ENCODE measurements at regions not wholly inside any gene's neighbourhood (a gene's known extent, or its start where the extent isn't known, plus 50 kb on each side); places are given as distances from the start of the nearest gene placed in this dataset.
"Not testable (repeated sequence)": the region's sequence is repeated elsewhere in the genome, so short reads cannot be mapped to it uniquely, and the experiment has no call there.

DNA sequence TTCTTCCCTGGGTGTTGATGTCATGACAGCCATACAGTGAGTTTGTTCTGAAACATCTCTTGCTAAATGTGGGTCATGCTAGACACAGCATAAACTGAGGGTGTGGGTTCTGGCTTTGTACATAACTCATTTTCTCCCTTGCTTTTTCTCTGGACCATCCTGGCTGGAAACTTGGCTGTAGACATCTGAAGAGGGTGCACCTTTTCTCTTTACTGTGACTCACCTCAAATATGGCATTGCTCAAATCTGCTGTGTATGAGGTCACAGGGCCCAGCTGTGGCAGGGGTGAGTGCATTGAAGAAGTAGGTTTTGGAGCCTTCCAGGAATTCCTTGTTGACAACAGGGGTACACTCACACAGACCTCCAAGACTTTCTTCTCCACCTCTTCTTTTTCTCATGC, 465.5 kb upstream of the AMELY start:
- Histone ChIP-seq H3K4me1 (ENCODE audit: insufficient read depth) (no peaks in the 10 kb centered on the region), H3K27me3 (no peaks in the 10 kb centered on the region), H3K9me3 (no peaks in the 10 kb centered on the region), H3K36me3 (no peaks in the 10 kb centered on the region), H3K4me3 (no peak overlapping the region), H3K27ac (no peak overlapping the region)
- no peak for DNase-seq
- TF ChIP-seq EP300 (IDR thresholded peaks at IDR 0.05): no peak
- TF ChIP-seq POLR2A (IDR thresholded peaks at IDR 0.05): no peak
- TF ChIP-seq, protein P1, sequence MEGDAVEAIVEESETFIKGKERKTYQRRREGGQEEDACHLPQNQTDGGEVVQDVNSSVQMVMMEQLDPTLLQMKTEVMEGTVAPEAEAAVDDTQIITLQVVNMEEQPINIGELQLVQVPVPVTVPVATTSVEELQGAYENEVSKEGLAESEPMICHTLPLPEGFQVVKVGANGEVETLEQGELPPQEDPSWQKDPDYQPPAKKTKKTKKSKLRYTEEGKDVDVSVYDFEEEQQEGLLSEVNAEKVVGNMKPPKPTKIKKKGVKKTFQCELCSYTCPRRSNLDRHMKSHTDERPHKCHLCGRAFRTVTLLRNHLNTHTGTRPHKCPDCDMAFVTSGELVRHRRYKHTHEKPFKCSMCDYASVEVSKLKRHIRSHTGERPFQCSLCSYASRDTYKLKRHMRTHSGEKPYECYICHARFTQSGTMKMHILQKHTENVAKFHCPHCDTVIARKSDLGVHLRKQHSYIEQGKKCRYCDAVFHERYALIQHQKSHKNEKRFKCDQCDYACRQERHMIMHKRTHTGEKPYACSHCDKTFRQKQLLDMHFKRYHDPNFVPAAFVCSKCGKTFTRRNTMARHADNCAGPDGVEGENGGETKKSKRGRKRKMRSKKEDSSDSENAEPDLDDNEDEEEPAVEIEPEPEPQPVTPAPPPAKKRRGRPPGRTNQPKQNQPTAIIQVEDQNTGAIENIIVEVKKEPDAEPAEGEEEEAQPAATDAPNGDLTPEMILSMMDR (IDR thresholded peaks at IDR 0.05): no peak
- intact Hi-C loops (cut with DNase I): no loop called here

DNA sequence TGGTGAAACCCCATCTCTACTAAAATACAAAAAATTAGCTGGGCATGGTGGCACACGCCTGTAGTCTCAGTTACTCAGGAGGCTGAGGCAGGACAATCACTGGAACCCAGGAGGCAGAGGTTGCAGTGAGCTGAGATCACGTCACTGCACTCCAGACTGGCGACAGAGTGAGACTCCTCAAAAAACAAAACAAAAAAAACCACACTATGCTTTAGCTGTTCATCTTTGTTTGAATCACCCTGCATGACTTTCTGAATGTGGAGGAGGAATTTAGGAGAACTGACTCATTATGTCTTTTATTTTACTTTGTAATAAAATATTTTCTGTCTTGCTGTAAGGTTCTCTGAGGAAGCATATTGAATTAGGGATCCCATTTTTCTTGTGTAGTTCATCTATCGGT, 462.9 kb upstream of the AMELY start:
- H3K27me3 ChIP-seq; H3K4me3 ChIP-seq; intact Hi-C loops (cut with DNase I); H3K4me1 ChIP-seq (ENCODE audit: insufficient read depth); H3K27ac ChIP-seq; H3K36me3 ChIP-seq; DNase-seq; H3K9me3 ChIP-seq: not testable (repeated sequence)
- WGBS, 3 donors: no CpG with 5 or more reads among the region's 4 CpGs

DNA sequence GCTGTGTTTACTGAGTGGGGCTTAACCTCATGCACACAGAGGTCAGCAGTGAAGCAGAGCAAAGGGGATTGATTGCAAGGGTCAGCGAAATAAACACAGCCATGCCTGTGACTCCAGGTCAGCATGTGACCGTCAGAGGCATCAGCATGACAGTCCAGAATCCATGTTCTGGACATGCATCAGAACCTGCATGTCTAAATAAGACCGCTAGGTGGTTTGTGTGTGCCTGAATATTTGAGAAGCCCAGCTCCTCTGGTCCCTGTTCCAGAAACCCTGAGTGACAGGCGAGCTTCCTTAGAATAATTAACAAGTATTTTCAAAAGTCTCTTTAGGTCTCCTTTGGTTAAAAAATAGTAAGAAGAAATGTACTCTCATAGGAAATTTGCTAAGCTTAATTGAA, 460.4 kb upstream of the AMELY start:
- H3K27me3 ChIP-seq; H3K36me3 ChIP-seq; intact Hi-C loops (cut with DNase I); H3K27ac ChIP-seq; DNase-seq; H3K4me3 ChIP-seq; H3K9me3 ChIP-seq; H3K4me1 ChIP-seq (ENCODE audit: insufficient read depth): not testable (repeated sequence)
- WGBS, 3 donors: no CpG with 5 or more reads among the region's 4 CpGs

DNA sequence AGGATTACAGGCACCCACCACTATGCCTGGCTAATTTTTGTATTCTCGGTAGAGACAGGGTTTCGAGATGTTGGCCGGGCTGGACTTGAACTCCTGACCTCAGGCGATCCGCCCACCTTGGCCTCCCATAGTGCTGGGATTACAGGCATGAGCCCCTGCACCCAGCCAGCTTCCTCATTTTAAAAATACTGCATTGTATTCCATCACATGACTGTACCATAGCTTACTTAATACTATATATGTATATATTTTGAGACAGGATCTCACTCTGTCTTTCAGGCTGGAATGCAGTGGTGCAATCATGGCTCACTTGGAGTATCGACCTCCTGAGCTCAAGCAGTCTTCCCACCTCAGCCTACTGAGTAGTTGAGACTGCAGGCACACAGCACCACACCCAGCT, 459.5 kb upstream of the AMELY start:
- DNase-seq; H3K9me3 ChIP-seq; H3K27ac ChIP-seq; H3K4me1 ChIP-seq (ENCODE audit: insufficient read depth); H3K27me3 ChIP-seq; H3K36me3 ChIP-seq; intact Hi-C loops (cut with DNase I); H3K4me3 ChIP-seq: not testable (repeated sequence)
- WGBS, 3 donors: no CpG with 5 or more reads among the region's 6 CpGs

DNA sequence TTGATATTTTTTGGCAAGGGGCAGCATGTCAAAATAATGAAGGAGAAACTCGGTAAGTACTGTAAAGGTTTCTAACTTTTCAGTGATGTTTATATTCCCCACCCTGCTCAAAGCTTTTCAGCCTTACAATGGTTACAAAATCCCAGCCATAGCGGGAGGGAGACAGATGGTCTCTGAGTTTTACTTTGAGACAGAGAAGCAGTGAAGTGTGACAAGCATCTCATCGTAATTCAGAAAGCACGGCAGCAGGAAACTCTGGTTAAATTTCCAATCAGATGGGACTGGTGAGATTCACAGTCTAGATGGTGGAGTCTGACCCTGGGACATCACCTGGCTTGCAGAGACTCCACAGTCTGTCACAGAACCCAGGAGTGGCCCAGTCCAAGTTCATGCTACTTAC, 448.0 kb upstream of the AMELY start:
- Histone ChIP-seq H3K9me3 (no peaks in the 10 kb centered on the region), H3K36me3 (no peaks in the 10 kb centered on the region), H3K27me3 (no peaks in the 10 kb centered on the region), H3K27ac (no peak overlapping the region), H3K4me1 (ENCODE audit: insufficient read depth) (no peaks in the 10 kb centered on the region), H3K4me3 (no peak overlapping the region)
- WGBS, 3 donors: no CpG with 5 or more reads among the region's 4 CpGs
- TF ChIP-seq POLR2A (IDR thresholded peaks at IDR 0.05) (no peak), EP300 (IDR thresholded peaks at IDR 0.05) (no peak)
- TF ChIP-seq, protein P1 (IDR thresholded peaks at IDR 0.05): no peak
- intact Hi-C loops (cut with DNase I): no loop called here
- DNase-seq: no peak

DNA sequence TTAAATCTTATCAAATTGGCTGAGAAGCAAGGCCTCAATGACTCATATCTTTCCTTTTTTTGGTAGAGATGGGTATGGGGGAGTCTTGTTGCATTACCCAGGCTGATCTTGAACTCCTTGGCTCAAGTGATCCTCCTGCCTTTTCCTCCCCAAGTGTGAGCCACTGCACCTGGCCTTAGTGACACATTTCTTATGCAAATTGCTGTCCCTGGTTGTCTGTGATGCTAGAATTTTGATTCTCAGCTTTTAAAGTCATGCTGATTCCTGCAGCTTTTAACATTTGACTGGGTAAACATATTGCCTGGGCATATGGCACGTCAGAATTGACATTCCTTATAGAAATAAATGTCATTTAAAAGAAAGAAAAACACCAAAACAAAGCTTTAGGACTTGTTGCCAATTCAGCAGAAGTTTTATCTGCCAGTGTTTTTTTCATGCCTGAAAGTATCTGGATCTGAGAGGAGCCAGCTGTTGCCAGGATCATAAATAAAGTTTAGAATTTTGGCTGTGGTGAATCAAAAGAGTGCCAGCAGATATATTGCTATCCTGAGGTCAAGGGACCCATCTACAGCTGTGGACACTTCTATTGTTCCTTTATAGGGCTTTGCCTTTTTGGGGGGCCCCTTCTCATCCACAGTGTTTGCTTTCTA, 446.7 kb upstream of the AMELY start:
- H3K27ac ChIP-seq: no peak overlapping the region
- H3K4me1 ChIP-seq (ENCODE audit: insufficient read depth): no peaks in the 10 kb centered on the region
- intact Hi-C loops (cut with DNase I): no loop called here
- no peaks in the 10 kb centered on the region for H3K9me3 ChIP-seq
- no peak for DNase-seq
- no CpG with 5 or more reads among the region's 1 CpG for WGBS, 3 donors
- no peak overlapping the region for H3K4me3 ChIP-seq
- TF ChIP-seq POLR2A (IDR thresholded peaks at IDR 0.05) (no peak), EP300 (IDR thresholded peaks at IDR 0.05) (no peak)
- TF ChIP-seq, protein P1 (IDR thresholded peaks at IDR 0.05): no peak
- no peaks in the 10 kb centered on the region for H3K36me3 ChIP-seq
- no peaks in the 10 kb centered on the region for H3K27me3 ChIP-seq

DNA sequence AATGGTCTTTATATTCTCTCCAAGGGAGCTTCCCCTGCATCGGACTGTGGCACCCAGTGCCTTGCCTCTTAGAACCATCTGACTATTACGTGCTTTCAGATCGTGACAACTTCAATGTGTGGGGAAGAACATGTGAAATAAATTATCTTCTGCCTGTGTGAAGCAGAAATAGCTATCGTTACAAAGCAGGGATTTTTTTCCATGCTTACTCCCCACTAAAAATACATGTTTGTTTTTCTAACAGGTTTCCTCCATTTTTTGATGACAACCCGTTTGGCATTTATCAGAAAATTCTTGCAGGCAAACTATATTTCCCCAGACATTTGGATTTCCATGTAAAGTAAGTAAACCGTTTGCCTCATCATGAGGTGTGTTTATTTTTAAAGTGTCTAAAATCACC, 444.3 kb upstream of the AMELY start:
- DNase-seq; H3K27ac ChIP-seq; H3K4me1 ChIP-seq (ENCODE audit: insufficient read depth); intact Hi-C loops (cut with DNase I); H3K36me3 ChIP-seq; H3K9me3 ChIP-seq; H3K4me3 ChIP-seq; H3K27me3 ChIP-seq: not testable (repeated sequence)
- WGBS, 3 donors: no CpG with 5 or more reads among the region's 6 CpGs

Data from ovary (tissue), 7 donors.